Left lung (tissue), 4 donors: ENCODE measurements at regions not wholly inside any gene's neighbourhood (a gene's known extent, or its start where the extent isn't known, plus 50 kb on each side); places are given as distances from the start of the nearest gene placed in this dataset.

Experiments
- ATAC-seq: fragments of 200-7000 bp; cut with Tn5 transposase; one replicate; pipeline ENCODE4 v1.9.1; 2020; ENCODE audit warnings: moderate library complexity
- DNase-seq, 4 donors: peaks; one replicate each; pipeline ENCODE4 v3.0.0-alpha.2; 2013 to 2020
- H3K27ac ChIP-seq, 2 donors: fragments of 200-600 bp; sonication (generic) in 1 of 2; one replicate each; pipeline versions ENCODE4 v1.5.0 to v1.8.0; 2020 to 2021
- H3K27me3 ChIP-seq, 2 donors: fragments of 200-600 bp; sonication (generic) in 1 of 2; one replicate each; pipeline versions ENCODE4 v1.5.0 to v1.8.0; 2020 to 2021
- H3K36me3 ChIP-seq, 2 donors: fragments of 200-600 bp; sonication (generic) in 1 of 2; one replicate each; pipeline versions ENCODE4 v1.5.0 to v1.8.0; 2020 to 2021
- H3K4me1 ChIP-seq, 2 donors: fragments of 200-600 bp; one replicate each; pipeline ENCODE4 v1.8.0; 2021
- H3K4me3 ChIP-seq, 2 donors: fragments of 200-600 bp; sonication (generic) in 1 of 2; one replicate each; pipeline versions ENCODE4 v1.5.0 to v1.8.0; 2020 to 2021; ENCODE audit warnings: mild to moderate bottlenecking in 1 of 2
- H3K9me3 ChIP-seq, 2 donors: fragments of 200-600 bp; sonication (generic) in 1 of 2; one replicate each; pipeline versions ENCODE4 v1.5.0 to v1.8.0; 2020 to 2021
- intact Hi-C, 2 donors: fragments of 100-400 bp; cut with DNase I; formaldehyde crosslinking; loops; one replicate each; pipeline versions ENCODE4 v1.11.2 to v1.14.2; 2022
- TF ChIP-seq, protein P1 (sequence below), 2 donors: fragments of 200-600 bp; sonication (generic) in 1 of 2; IDR thresholded peaks; one replicate each; pipeline versions ENCODE4 v1.5.0 to v1.8.0; 2021; ENCODE audit warnings: antibody characterized with exemption in 2 of 2
- donor health status: DM: no; HTN: yes; CAD: no.
- donor health status: DM: no; HTN: no; CAD: no.

DNA sequence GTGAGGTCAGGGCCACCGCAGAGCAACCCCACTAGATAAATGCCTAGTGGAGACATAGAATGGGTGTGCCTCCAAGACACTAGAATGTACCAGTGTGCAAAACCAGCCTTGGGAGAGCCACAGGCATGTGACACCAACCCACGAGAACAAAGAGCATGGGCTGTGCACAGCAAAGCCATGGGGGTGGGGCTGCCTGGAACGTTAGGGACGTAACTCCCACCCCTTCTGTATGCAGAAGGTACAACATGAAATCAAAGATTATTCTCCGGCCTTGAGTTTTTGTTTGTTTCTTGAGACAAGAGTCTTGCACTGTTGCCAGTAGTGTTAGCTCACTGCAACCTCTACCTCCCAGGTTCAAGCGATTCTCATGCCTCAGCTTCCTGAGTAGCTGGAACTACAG lies 99.5 kb downstream of the MID1IP1 start:
- Histone ChIP-seq H3K4me1 (no peaks in the 10 kb centered on the region), H3K4me3 (no peak overlapping the region), H3K9me3 (no peaks in the 10 kb centered on the region), H3K27ac (no peak overlapping the region), H3K36me3 (no peaks in the 10 kb centered on the region), H3K27me3 (no peaks in the 10 kb centered on the region)
- no peak for ATAC-seq
- DNase-seq, result no peak
- TF ChIP-seq, protein P1, sequence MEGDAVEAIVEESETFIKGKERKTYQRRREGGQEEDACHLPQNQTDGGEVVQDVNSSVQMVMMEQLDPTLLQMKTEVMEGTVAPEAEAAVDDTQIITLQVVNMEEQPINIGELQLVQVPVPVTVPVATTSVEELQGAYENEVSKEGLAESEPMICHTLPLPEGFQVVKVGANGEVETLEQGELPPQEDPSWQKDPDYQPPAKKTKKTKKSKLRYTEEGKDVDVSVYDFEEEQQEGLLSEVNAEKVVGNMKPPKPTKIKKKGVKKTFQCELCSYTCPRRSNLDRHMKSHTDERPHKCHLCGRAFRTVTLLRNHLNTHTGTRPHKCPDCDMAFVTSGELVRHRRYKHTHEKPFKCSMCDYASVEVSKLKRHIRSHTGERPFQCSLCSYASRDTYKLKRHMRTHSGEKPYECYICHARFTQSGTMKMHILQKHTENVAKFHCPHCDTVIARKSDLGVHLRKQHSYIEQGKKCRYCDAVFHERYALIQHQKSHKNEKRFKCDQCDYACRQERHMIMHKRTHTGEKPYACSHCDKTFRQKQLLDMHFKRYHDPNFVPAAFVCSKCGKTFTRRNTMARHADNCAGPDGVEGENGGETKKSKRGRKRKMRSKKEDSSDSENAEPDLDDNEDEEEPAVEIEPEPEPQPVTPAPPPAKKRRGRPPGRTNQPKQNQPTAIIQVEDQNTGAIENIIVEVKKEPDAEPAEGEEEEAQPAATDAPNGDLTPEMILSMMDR (IDR thresholded peaks at IDR 0.05), result no peak
- intact Hi-C loops, result no loop called here

DNA sequence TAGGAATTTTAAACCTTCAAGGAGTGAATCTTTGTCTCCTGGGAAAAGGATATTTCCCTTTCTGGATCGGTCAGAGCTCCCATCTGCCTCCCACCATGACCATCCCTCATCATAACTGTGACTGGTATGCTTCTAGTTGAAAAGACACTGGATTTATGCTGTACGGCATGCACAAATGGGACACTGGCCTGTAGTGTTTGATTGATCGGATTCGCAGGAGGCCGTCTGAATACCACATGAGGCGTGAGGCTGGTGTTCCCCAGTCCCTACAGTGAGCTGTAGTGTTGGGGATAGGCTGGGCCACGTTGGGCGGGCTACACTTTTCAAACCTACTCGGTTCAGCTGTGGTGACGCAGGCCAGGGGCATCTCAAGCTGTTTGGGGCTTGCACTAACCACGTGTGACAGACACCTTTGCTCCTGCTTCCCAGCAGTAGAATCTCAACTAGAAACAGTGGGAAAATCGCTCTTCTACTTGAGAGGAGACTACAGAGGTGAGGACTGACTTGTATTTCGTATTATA lies 101.8 kb downstream of the MID1IP1 start:
- intact Hi-C loops, result no loop called here
- H3K36me3 ChIP-seq, result no peaks in the 10 kb centered on the region
- no peak for ATAC-seq
- TF ChIP-seq, protein P1 (IDR thresholded peaks at IDR 0.05), result no peak
- no peaks in the 10 kb centered on the region for H3K9me3 ChIP-seq
- DNase-seq, result no peak
- H3K4me1 ChIP-seq, result no peaks in the 10 kb centered on the region
- H3K27me3 ChIP-seq, result no peaks in the 10 kb centered on the region
- H3K27ac ChIP-seq, result no peak overlapping the region
- H3K4me3 ChIP-seq, result no peak overlapping the region

DNA sequence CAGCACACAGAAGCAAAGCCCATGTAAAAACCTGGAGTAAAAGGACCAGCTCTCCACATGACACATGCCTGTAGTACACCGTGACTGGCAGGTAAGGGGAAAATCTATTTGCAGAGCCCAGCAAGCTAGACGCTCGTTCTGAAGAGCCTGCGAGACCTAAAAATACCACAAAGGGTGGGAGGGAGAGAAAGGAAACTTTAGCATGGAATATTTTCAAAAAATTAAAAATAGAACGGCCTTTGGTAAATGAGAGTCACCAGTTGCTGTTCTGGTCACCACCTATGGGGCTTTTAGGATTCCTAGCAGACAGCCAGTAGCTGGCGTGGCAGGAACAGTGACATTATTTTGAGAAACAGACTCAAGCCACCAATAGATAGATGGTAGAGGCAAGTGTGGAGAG lies 115.5 kb downstream of the MID1IP1 start:
- Histone ChIP-seq H3K36me3 (no peaks in the 10 kb centered on the region), H3K4me1 (no peaks in the 10 kb centered on the region), H3K9me3 (no peaks in the 10 kb centered on the region), H3K27ac (no peak overlapping the region), H3K27me3 (no peaks in the 10 kb centered on the region), H3K4me3 (no peak overlapping the region)
- DNase-seq (no peak), ATAC-seq (no peak)
- intact Hi-C loops, result no loop called here
- TF ChIP-seq, protein P1 (IDR thresholded peaks at IDR 0.05), result no peak

DNA sequence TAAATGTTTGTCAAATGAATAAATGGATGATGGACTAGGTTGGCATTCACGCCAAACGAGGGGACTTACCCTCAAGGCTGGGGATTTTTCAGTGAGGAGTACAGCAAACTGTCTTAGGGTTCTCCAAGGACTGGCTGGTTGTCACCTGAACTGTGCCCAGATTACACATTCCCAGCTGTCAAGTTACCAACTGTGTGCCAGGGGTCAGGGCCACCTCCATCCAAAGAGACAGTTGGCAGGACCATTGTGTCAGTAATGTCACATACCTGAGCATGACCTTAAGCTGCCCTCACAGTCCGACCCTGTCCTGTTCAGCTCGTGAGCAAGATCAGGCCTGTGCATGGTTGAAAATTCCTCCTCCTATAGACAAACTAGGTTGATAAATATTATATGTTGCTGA lies 116.7 kb downstream of the MID1IP1 start:
- Histone ChIP-seq H3K9me3 (no peaks in the 10 kb centered on the region), H3K4me3 (no peak overlapping the region), H3K36me3 (no peaks in the 10 kb centered on the region), H3K4me1 (no peaks in the 10 kb centered on the region), H3K27me3 (no peaks in the 10 kb centered on the region), H3K27ac (no peak overlapping the region)
- TF ChIP-seq, protein P1 (IDR thresholded peaks at IDR 0.05), result no peak
- DNase-seq, result no peak
- intact Hi-C loops, result no loop called here
- no peak for ATAC-seq

DNA sequence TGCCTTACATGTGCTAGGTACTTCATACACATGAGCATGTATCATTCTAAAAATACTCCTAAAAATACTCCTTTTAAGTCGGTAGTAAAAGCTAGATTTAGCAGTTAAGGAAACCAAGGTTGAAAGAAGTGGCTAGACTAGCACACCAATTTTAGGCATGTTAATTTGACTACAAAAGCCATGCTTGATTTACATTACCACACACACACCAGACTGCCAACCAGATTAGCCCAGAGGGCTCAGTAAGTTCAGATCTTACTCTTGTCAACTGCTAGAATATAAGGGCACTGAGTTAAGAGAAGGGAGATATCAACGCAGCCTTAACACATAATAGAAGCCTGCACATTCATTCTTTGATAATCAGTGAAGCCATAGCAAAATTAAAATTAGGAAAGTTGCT lies 117.9 kb downstream of the MID1IP1 start:
- TF ChIP-seq, protein P1 (IDR thresholded peaks at IDR 0.05), result no peak
- Histone ChIP-seq H3K27me3 (no peaks in the 10 kb centered on the region), H3K27ac (no peak overlapping the region), H3K4me3 (no peak overlapping the region), H3K4me1 (no peaks in the 10 kb centered on the region), H3K9me3 (no peaks in the 10 kb centered on the region), H3K36me3 (no peaks in the 10 kb centered on the region)
- intact Hi-C loops, result no loop called here
- no peak for DNase-seq
- no peak for ATAC-seq
